GM19324 (cell line): ENCODE measurements at regions not wholly inside any gene's neighbourhood (a gene's known extent, or its start where the extent isn't known, plus 50 kb on each side); places are given as distances from the start of the nearest gene placed in this dataset.

ENCODE experiments used
- ATAC-seq: cut with Tn5 transposase; IDR thresholded peaks from one replicate; pipeline ENCODE4 v1.9.1; 2021; ENCODE audit warnings: mild to moderate bottlenecking, moderate library complexity; ENCODE audit not compliant: unreplicated experiment, low FRiP score

DNA sequence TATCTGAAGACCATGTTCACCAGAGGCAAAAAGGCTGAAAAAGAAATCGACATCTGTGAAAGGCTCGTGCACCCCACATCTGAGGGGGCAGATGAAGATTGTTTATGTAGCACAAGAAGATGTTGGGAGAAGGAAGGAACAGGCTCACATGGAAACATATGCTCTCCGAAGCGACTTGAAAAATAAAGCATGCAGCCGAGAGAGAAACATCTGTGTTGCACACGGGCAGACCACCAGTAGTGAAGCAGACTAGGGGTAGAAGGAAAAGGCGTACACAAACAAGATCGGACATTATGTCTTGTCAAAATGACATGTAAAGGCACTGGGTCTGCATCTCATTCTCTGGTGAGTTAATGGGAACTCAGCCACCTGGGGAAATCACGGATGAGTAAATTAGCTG is 356.5 kb downstream of the ZIC4 start:
- ATAC-seq = no peak

GRCh38 chr3:147049305-147049704 is 357.0 kb downstream of the ZIC4 start:
- no peak for ATAC-seq

DNA sequence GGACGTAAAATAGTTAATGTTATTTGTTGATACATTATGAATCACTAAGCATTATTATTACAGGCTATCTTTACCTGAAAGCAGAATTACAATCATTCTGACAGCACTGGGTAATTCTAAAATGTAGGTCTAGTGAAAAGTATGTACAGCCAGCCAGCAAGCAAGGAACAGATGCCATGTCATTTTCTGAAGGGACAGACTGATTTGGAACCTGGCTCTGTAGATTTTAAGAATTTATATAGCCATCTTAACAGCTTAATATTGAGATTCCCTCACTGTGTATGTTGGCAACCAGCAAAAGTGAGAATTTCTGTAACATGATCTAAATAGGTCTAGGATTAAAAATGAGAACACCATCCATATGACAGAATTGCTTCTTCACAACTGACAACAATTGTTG is 359.4 kb downstream of the ZIC4 start:
- ATAC-seq = no peak

GRCh38 chr3:147038481-147038880 is 367.9 kb downstream of the ZIC4 start:
- ATAC-seq = no peak

- ATAC-seq = no peak
These were observed 372.0 kb downstream of the ZIC4 start for GRCh38 chr3:147034359-147034758.

DNA sequence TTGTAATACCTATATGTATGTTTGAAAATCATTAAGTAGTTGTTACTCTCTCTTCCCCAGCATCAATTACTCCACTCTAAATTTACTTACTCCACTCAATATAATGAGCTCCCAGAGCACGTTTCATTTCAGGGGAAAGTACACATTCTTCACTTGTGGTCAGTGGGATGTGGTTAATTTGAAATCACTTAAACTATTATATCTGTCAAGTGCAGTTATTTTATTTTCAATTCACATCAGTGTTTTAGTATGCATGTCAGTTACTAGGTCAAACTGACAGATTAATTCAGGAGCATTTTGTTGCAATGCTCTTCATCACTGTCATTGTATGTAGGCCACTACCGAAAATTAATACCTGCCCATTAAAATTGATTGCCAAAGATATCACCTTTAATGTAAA is 376.1 kb downstream of the ZIC4 start:
- no peak for ATAC-seq

DNA sequence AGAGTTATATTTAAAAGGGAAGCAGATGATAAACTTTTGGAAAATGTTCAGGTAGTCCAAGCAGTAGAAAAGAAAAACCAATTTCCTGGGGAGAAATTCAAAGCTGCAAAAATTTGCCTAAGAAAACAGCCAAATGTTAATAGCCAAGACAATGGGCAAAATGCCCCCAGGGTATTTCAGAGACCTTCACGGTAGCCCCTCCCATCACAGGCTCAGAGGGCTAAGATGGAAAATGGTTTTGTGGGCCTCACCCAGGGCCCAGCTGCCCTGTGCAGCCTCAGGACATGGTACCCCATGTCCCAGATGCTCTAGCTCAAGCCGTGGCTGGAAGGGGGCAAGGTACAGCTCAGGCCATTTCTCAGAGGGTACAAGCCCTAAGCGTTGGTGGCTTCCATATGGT is 391.0 kb downstream of the ZIC4 start:
- ATAC-seq = no peak

- no peak for ATAC-seq
These were observed 397.5 kb downstream of the ZIC4 start for GRCh38 chr3:147008886-147009285.

DNA sequence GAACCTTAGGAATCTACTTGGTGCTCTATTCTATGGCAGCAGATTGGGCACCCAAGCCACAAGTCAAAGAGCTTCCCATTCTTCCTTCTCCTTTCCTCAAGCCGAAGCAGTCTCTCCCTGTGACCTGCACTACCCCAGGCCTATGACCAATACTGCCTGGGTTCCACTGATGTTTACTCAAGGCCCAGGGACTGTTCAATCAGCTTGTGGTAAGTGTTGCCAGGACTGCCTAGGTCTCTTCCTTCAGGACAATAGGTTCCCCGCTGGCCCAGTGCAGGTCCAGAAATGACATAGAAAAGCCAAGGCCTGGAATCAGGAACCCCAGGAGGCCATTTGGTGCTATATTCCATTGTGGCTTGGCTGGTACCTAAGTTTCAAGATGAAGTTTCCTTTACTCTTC is 397.9 kb downstream of the ZIC4 start:
- ATAC-seq = no peak

DNA sequence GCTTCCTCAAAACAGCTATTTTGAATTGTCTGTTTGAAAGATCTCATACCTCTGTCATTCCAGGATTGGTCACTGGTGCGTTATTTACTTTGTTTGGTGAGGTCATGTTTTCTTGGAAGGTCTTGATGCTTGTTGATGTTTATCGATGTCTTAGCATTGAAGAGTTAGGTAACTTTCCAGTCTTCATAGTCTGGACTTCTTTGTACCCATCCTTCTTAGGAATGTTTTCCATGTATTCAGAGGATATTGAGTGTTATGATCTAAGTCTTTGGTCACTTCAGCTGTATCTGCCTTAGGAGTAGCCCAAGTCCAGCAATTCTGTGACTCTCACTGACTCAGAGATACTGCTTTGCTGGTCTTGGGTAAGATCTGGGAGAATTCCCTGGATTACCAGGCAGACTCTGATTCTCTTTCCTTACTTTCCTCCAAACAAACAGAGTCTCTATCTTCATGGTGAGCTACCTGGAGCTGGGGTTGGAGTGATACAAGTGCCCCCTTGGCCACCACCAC is 398.6 kb downstream of the ZIC4 start:
- no peak for ATAC-seq

DNA sequence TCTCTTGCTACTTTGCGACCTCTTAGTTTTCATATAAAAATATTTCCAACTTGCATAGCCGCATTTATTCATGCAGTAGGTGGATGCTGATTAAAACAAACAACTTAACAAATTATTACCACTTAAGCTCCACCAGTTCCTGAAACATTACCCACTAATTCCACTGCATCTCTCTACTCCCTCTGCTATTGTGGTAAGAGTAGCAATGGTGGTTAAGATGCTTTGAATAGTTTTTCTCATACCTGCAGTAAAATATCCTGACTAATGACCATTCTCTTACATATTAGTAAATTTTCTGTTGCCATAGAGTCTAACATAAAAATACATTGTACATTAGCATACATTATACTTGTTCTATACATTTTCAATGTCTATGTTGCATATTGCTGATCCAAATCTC is 397.6 kb upstream of the PLSCR5 start:
- ATAC-seq = no peak

DNA sequence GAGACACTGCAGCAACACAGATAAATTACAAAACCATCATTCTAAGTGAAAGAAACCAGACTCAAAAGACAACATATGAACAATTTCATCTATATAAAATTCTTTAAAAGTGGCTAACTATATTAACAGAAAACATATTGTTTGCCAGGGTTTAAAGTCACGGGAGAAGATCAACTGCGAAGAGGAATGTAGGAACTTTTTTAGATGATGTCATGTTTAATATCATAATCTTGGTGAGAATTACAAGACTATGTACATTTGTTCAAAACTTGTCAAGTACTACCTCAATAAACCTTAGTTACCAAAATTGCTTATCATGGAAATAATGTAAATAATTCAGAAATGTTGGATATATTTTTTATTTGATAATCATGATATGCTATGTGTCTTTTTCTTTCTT is 395.1 kb upstream of the PLSCR5 start:
- ATAC-seq = no peak

GRCh38 chr3:146991907-146992306 is 386.8 kb upstream of the PLSCR5 start:
- no peak for ATAC-seq

DNA sequence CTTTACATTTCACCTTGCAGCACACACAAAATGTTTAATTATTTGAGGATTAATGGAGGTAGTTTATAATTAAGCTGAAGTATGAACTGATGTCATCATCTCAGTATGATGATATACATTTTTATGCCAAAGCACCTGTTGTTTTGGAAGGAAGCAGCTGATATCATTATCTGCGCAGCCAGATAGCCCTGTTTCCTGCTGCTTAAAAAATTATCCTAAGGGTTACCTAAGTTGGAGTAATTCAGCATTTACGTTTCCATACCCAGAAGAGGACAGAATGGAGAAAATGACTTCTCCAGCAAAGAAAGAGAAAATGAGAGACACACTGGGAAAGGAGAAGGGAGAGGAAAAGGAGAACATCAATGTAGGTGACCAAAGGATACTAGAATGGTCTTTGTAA is 370.3 kb upstream of the PLSCR5 start:
- no peak for ATAC-seq

- ATAC-seq = no peak
These were observed 369.9 kb upstream of the PLSCR5 start for GRCh38 chr3:146975032-146975431.

DNA sequence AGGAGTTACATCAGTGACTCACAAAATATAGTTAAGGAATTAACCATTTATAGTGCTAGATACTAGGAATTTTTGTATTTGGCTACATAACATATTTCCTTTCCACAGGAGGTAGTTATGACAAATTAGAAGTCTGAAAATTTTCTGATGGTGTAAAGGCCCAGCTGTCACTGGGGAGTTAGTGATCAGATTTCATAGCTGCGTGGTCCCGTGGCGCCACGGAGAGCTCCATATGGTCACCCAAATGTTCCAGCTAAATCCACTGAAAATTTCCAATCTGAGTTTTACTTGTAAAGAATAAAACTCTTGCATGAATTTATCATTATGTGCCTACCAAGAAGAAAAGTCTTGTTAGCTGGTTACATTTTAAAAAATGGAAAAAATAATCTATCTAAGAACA is 368.9 kb upstream of the PLSCR5 start:
- no peak for ATAC-seq

- no peak for ATAC-seq
These were observed 367.6 kb upstream of the PLSCR5 start for GRCh38 chr3:146972726-146973125.

- no peak for ATAC-seq
These were observed 365.1 kb upstream of the PLSCR5 start for GRCh38 chr3:146970236-146970635.

- ATAC-seq = no peak
These were observed 364.2 kb upstream of the PLSCR5 start for GRCh38 chr3:146969356-146969755.

DNA sequence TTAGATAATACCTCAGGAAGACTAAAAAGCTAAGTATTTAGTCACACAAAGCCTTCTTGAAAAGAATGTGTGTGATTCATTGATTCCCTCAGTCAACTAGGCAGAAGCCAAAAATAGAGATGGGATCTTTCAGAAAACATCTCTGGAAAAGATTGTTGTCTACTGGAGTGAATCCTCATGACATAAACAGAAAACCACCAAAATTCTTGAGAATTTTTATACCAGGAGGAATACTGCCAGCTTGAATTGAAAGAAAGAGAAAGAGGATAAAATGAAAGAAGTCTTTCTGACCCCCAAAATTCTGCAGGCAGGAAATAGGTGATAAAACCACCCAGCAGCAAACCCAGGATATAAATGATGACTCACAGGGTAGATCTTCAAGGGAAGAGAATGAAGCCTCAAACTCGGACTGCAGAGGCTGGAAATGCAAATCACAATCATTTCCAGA is 363.1 kb upstream of the PLSCR5 start:
- ATAC-seq = no peak

GRCh38 chr3:146967783-146968182 is 362.6 kb upstream of the PLSCR5 start:
- ATAC-seq = no peak

- ATAC-seq = no peak
These were observed 361.0 kb upstream of the PLSCR5 start for GRCh38 chr3:146966124-146966523.

DNA sequence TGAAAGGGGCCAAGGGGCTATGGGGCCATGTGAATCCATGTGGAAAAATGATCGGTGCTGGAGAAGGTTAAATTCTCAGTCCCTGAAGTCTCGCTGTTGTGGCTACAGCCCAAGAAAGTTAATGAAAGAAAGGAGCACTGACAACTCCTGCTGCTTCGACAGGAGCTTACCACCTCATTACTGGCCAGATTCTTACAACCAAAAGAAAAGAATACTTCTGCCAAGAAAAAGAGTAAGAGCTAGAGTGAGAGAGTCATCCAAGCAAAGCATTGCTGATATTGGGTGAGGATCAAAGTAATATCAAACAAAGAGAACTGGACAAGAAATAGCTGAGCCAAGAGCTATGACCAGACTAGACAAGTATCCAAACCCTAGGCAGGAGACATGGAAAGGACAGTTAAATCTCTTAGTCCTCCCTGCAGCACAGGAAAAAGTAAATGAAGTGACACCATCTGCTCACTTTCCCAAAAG is 348.4 kb upstream of the PLSCR5 start:
- ATAC-seq = no peak
